ENCODE measurements at regions not wholly inside any gene's neighbourhood (a gene's known extent, or its start where the extent isn't known, plus 50 kb on each side); places are given as distances from the start of the nearest gene placed in this dataset.
"Not testable (repeated sequence)": the region's sequence is repeated elsewhere in the genome, so short reads cannot be mapped to it uniquely, and the experiment has no call there.

GRCh38 chr6:26183581-26184366, 96.5 kb downstream of the HFE start:
- H3K4me3 Mint-ChIP-seq = peak overlapping the region; percentile 92 to 100 (median 94)
- H3K9me3 Mint-ChIP-seq = no peaks in the 10 kb centered on the region
- H3K27ac Mint-ChIP-seq = peak overlapping the region; percentile 84 to 98 (median 98)
- peaks cover 3 to 14% (median 6%) of the 10 kb centered on the region in 3 donors for H3K27me3 Mint-ChIP-seq (ENCODE audit: low read depth in 3 of 3)
- H3K36me3 Mint-ChIP-seq = no peaks in the 10 kb centered on the region
- peak; percentile 77 to 80 (median 77) for DNase-seq
- H3K4me1 Mint-ChIP-seq = peaks cover 44 to 59% of the 10 kb centered on the region in 2 donors

- peak overlapping the region; percentile 92 to 100 (median 94) for H3K4me3 Mint-ChIP-seq
- H3K27me3 Mint-ChIP-seq (ENCODE audit: low read depth in 3 of 3) = peaks cover 7 to 18% (median 11%) of the 10 kb centered on the region in 3 donors
- no peaks in the 10 kb centered on the region for H3K36me3 Mint-ChIP-seq
- DNase-seq = no peak
- H3K4me1 Mint-ChIP-seq = peaks cover 48 to 66% of the 10 kb centered on the region in 2 donors
- peak overlapping the region; percentile 84 to 98 (median 98) for H3K27ac Mint-ChIP-seq
- no peaks in the 10 kb centered on the region for H3K9me3 Mint-ChIP-seq
Observed at GRCh38 chr6:26184367-26184891, 97.2 kb downstream of the HFE start.

- peak overlapping the region in 3 of 5 donors; percentile 15 to 92 (median 60) for H3K4me3 Mint-ChIP-seq
- peak overlapping the region in 4 of 6 donors; percentile 32 to 98 (median 76) for H3K27ac Mint-ChIP-seq
- peaks cover 7 to 18% (median 12%) of the 10 kb centered on the region in 3 donors for H3K27me3 Mint-ChIP-seq (ENCODE audit: low read depth in 3 of 3)
- peaks cover 51 to 71% of the 10 kb centered on the region in 2 donors for H3K4me1 Mint-ChIP-seq
- DNase-seq = no peak
- no peaks in the 10 kb centered on the region for H3K36me3 Mint-ChIP-seq
- H3K9me3 Mint-ChIP-seq = no peaks in the 10 kb centered on the region
Observed at GRCh38 chr6:26185004-26185403, 97.8 kb downstream of the HFE start.

- H3K27ac Mint-ChIP-seq = no peak overlapping the region
- no peaks in the 10 kb centered on the region for H3K9me3 Mint-ChIP-seq
- no peaks in the 10 kb centered on the region for H3K36me3 Mint-ChIP-seq
- H3K27me3 Mint-ChIP-seq (ENCODE audit: low read depth in 3 of 3) = peaks cover 7 to 16% (median 12%) of the 10 kb centered on the region in 3 donors
- no peak overlapping the region for H3K4me3 Mint-ChIP-seq
- no peak for DNase-seq
- peaks cover 43 to 65% of the 10 kb centered on the region in 2 donors for H3K4me1 Mint-ChIP-seq
Observed at GRCh38 chr6:26185802-26186201, 98.6 kb downstream of the HFE start.

- no peak for DNase-seq
- no peaks in the 10 kb centered on the region for H3K36me3 Mint-ChIP-seq
- peaks cover 7 to 16% (median 12%) of the 10 kb centered on the region in 3 donors for H3K27me3 Mint-ChIP-seq (ENCODE audit: low read depth in 3 of 3)
- H3K27ac Mint-ChIP-seq = peak overlapping the region in 1 of 6 donors; percentile 16
- peak overlapping the region in 1 of 5 donors; percentile 21 for H3K4me3 Mint-ChIP-seq
- H3K4me1 Mint-ChIP-seq = peaks cover 38 to 58% of the 10 kb centered on the region in 2 donors
- no peaks in the 10 kb centered on the region for H3K9me3 Mint-ChIP-seq
Observed at GRCh38 chr6:26186652-26187051, 99.4 kb downstream of the HFE start.

GRCh38 chr6:26187292-26187691, 100.1 kb downstream of the HFE start:
- peak overlapping the region in 1 of 6 donors; percentile 28 for H3K27ac Mint-ChIP-seq
- H3K4me3 Mint-ChIP-seq = peak overlapping the region in 2 of 5 donors; percentile 91 to 94
- H3K36me3 Mint-ChIP-seq = no peaks in the 10 kb centered on the region
- peaks cover 38 to 58% of the 10 kb centered on the region in 2 donors for H3K4me1 Mint-ChIP-seq
- DNase-seq = no peak
- no peaks in the 10 kb centered on the region for H3K9me3 Mint-ChIP-seq
- peaks cover 7 to 16% (median 12%) of the 10 kb centered on the region in 3 donors for H3K27me3 Mint-ChIP-seq (ENCODE audit: low read depth in 3 of 3)

GRCh38 chr6:26187981-26188635, 100.9 kb downstream of the HFE start:
- Mint-ChIP-seq H3K36me3 (no peaks in the 10 kb centered on the region), H3K9me3 (no peaks in the 10 kb centered on the region), H3K4me3 (peak overlapping the region; percentile 91 to 94 (median 91)), H3K27ac (peak overlapping the region; percentile 94 to 98 (median 96)), H3K4me1 (peaks cover 35 to 50% of the 10 kb centered on the region in 2 donors), H3K27me3 (ENCODE audit: low read depth in 3 of 3) (peaks cover 7 to 16% (median 12%) of the 10 kb centered on the region in 3 donors)
- peak in 2 of 3 donors; percentile 61 to 66 for DNase-seq

GRCh38 chr6:26191512-26191911, 104.3 kb downstream of the HFE start:
- H3K4me3 Mint-ChIP-seq, H3K27ac Mint-ChIP-seq, H3K9me3 Mint-ChIP-seq, DNase-seq, H3K36me3 Mint-ChIP-seq: not testable (repeated sequence)
- Mint-ChIP-seq H3K27me3 (ENCODE audit: low read depth in 3 of 3) (peaks cover 14 to 26% (median 24%) of the 10 kb centered on the region in 3 donors), H3K4me1 (peaks cover 41 to 55% of the 10 kb centered on the region in 2 donors)

- Mint-ChIP-seq H3K4me1 (peaks cover 37 to 65% of the 10 kb centered on the region in 2 donors), H3K4me3 (peak overlapping the region in 2 of 5 donors; percentile 3 to 13), H3K27me3 (ENCODE audit: low read depth in 3 of 3) (peaks cover 20 to 36% (median 30%) of the 10 kb centered on the region in 3 donors), H3K27ac (peak overlapping the region; percentile 96 to 99 (median 98)), H3K9me3 (no peaks in the 10 kb centered on the region), H3K36me3 (no peaks in the 10 kb centered on the region)
- no peak for DNase-seq
Observed at GRCh38 chr6:26193467-26194328, 106.5 kb downstream of the HFE start.

- Mint-ChIP-seq H3K27me3 (ENCODE audit: low read depth in 3 of 3) (peaks cover 20 to 36% (median 32%) of the 10 kb centered on the region in 3 donors), H3K27ac (peak overlapping the region; percentile 96 to 99 (median 98)), H3K9me3 (no peaks in the 10 kb centered on the region), H3K36me3 (no peaks in the 10 kb centered on the region), H3K4me1 (peaks cover 33 to 65% of the 10 kb centered on the region in 2 donors), H3K4me3 (peak overlapping the region in 4 of 5 donors; percentile 92 to 99 (median 96))
- DNase-seq = no peak
Observed at GRCh38 chr6:26194329-26194701, 107.1 kb downstream of the HFE start.

GRCh38 chr6:26194816-26195375, 107.7 kb downstream of the HFE start:
- no peaks in the 10 kb centered on the region for H3K9me3 Mint-ChIP-seq
- H3K36me3 Mint-ChIP-seq = no peaks in the 10 kb centered on the region
- H3K27me3 Mint-ChIP-seq (ENCODE audit: low read depth in 3 of 3) = peaks cover 22 to 39% (median 33%) of the 10 kb centered on the region in 3 donors
- H3K27ac Mint-ChIP-seq = peak overlapping the region; percentile 96 to 99 (median 98)
- H3K4me1 Mint-ChIP-seq = peaks cover 36 to 65% of the 10 kb centered on the region in 2 donors
- no peak for DNase-seq
- peak overlapping the region; percentile 92 to 99 (median 98) for H3K4me3 Mint-ChIP-seq

- no peaks in the 10 kb centered on the region for H3K36me3 Mint-ChIP-seq
- H3K4me3 Mint-ChIP-seq = peak overlapping the region; percentile 92 to 99 (median 98)
- no peaks in the 10 kb centered on the region for H3K9me3 Mint-ChIP-seq
- H3K27me3 Mint-ChIP-seq (ENCODE audit: low read depth in 3 of 3) = peaks cover 24 to 39% (median 33%) of the 10 kb centered on the region in 3 donors
- peak; percentile 87 to 89 (median 89) for DNase-seq
- H3K4me1 Mint-ChIP-seq = peaks cover 41 to 68% of the 10 kb centered on the region in 2 donors
- H3K27ac Mint-ChIP-seq = peak overlapping the region; percentile 96 to 99 (median 98)
Observed at GRCh38 chr6:26195376-26195923, 108.2 kb downstream of the HFE start.

All from immature natural killer cell (primary cell).